ENCODE measurements at regions not wholly inside any gene's neighbourhood (a gene's known extent, or its start where the extent isn't known, plus 50 kb on each side); places are given as distances from the start of the nearest gene placed in this dataset.

DNA sequence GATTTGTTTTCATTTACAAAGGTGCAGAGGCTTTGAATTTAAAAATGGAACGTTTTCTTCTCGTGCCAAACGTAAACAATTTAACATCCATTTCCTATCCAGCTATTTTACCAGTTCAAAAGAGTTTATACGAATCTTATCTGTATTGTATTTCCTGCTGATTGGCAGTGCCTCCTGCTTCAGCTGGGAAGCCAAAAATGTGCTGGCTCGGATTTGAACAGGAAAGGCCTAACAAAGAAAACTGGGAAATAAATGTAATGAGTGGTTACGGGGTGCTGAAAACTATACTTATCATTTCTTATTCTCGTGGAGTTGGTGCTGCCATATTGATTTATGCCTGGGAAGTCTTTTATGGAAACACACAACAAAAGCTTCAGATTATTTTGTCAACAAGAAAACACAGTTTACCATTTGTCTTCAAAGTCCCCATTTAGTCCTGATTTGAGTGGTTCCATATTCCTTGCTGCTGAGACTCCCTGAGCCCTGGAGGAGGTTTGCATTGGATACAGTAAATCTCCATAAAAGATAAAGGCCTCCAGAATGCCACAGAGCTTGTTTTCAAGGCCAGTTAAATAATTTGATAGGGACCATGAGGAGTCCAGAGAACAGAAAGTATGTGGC is 507.4 kb downstream of the RASEF start:
- no peaks in the 10 kb centered on the region for H3K9me3 ChIP-seq
- H4K20me1 ChIP-seq: no peaks in the 10 kb centered on the region
- H3K27ac ChIP-seq: no peak overlapping the region
- H3K27me3 ChIP-seq: no peaks in the 10 kb centered on the region
- H3K4me1 ChIP-seq: peaks cover 5% of the 10 kb centered on the region; the same call in 1 of the 2 replicates
- no peaks in the 10 kb centered on the region for H3K36me3 ChIP-seq
- TF ChIP-seq Cebpa-rat (IDR thresholded peaks at IDR 0.05): no peak
- no peak overlapping the region for H3K9ac ChIP-seq
- H3K4me2 ChIP-seq: no peak overlapping the region
- H3K4me3 ChIP-seq: no peak overlapping the region

DNA sequence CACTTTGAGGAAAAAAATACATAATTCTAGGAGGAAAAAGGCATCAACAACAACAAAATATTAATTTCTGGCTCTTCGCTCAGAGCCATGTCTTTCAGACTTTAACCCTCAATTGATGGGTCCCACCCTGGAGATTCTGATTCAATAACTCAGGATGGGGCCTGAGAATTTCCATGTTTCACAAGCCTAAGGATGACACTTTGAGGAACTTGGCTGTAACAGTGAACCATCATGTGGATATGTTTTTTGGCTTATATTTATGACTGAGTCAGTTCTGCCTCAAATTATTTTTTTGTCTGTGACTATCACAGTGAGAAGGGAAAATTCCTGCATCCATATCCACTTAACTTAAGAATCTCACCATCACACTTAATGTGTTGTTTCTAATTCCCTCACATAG is 504.6 kb downstream of the RASEF start:
- Histone ChIP-seq H4K20me1 (no peaks in the 10 kb centered on the region), H3K27ac (no peak overlapping the region), H3K9me3 (no peaks in the 10 kb centered on the region), H3K36me3 (no peaks in the 10 kb centered on the region), H3K27me3 (no peaks in the 10 kb centered on the region), H3K4me1 (peaks cover 5% of the 10 kb centered on the region; the same call in 1 of the 2 replicates), H3K4me2 (no peak overlapping the region), H3K4me3 (no peak overlapping the region), H3K9ac (no peak overlapping the region)
- TF ChIP-seq Cebpa-rat (IDR thresholded peaks at IDR 0.05): no peak

DNA sequence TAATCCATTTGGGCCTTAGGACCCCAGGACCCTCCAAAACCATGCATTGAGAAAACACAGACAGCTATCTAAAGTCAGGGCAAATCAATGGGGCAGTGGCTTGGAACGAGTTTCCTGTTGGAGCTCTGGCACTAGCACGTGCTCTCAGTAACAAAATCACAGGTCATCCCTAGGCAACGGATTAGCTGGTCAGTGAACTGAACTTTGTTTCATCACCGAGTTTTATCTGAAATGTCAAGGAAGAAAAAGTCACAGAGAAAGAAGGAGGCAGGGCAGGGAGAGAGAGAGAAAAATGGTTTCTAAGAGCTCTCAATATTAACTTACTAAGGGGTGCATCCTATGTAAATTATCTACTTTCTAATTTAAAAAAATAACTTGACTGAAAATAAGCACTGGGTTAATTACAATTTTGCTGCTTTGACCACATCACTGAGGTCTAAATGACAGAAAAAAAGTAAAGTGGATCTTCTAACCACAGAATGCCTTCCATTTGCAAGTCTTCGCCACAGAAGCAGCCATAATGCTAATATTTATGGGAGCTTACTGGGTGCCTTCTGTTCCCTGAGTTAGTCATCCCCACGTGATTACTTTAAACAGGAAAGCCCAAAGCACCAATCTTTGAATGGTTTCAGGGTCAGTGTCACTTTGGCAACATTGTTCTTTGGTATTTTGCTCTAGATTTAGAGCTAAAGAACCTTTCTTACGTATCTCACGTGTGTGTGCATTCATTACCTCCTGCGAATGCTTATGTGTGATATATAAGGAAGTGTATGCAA is 503.9 kb downstream of the RASEF start:
- H3K9ac ChIP-seq: no peak overlapping the region
- H3K27me3 ChIP-seq: no peaks in the 10 kb centered on the region
- H4K20me1 ChIP-seq: no peaks in the 10 kb centered on the region
- no peak for TF ChIP-seq Cebpa-rat (IDR thresholded peaks at IDR 0.05)
- H3K36me3 ChIP-seq: no peaks in the 10 kb centered on the region
- H3K4me3 ChIP-seq: no peak overlapping the region
- H3K9me3 ChIP-seq: peaks cover 6% of the 10 kb centered on the region; the same call in 1 of the 2 replicates
- H3K4me1 ChIP-seq: peaks cover 5% of the 10 kb centered on the region; the same call in 1 of the 2 replicates
- H3K4me2 ChIP-seq: no peak overlapping the region
- no peak overlapping the region for H3K27ac ChIP-seq

DNA sequence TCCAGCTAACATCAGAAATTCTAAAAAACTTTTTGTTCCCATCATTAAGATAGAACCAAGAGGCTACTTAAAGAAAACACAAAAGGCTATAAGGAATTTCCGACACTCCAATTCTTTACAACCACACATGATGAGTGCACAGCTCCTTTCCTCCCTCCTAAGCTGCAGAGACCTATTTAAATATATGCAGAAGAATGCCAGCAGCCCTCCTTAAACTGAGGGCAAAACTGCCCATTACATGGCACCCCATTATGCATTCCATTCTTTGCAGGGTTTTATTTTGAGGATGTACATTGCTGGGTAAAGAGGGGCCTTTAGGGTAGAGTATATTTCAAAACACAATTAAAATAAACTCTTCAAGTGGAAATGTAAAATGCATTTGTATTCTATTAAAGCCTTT is 502.9 kb downstream of the RASEF start:
- Histone ChIP-seq H3K27ac (no peak overlapping the region), H4K20me1 (no peaks in the 10 kb centered on the region), H3K9me3 (peaks cover 7% of the 10 kb centered on the region; the same call in 1 of the 2 replicates), H3K4me1 (peaks cover 5% of the 10 kb centered on the region; the same call in 1 of the 2 replicates), H3K36me3 (no peaks in the 10 kb centered on the region), H3K4me3 (no peak overlapping the region), H3K27me3 (no peaks in the 10 kb centered on the region), H3K4me2 (no peak overlapping the region), H3K9ac (no peak overlapping the region)
- TF ChIP-seq Cebpa-rat (IDR thresholded peaks at IDR 0.05): no peak

DNA sequence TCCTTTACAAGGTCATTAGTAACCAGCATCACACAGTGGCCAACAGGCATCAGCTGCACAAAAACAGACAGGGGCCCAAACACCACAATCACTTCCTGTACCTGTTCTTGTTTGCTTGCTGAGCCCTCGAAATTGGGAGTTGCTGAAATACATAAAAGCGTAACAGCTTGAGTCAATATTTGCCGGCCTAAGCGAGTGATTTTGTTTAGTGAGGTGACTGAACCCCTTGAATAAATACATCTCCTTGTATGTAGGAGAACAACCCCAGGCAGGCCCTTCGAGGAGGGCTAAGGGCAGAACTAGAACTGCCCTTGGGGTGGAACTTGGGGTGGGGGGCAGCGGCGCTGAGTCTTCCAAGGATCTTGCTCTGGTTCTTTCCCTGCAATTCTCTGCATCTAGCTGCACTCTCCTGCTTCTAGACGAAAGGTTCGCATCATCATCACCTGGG is 502.5 kb downstream of the RASEF start:
- Histone ChIP-seq H3K4me1 (peaks cover 5% of the 10 kb centered on the region; the same call in 1 of the 2 replicates), H3K27me3 (no peaks in the 10 kb centered on the region), H3K9me3 (peaks cover 7% of the 10 kb centered on the region; the same call in 1 of the 2 replicates), H4K20me1 (no peaks in the 10 kb centered on the region), H3K36me3 (no peaks in the 10 kb centered on the region), H3K27ac (no peak overlapping the region), H3K4me2 (no peak overlapping the region), H3K9ac (no peak overlapping the region), H3K4me3 (no peak overlapping the region)
- TF ChIP-seq Cebpa-rat (IDR thresholded peaks at IDR 0.05): no peak

DNA sequence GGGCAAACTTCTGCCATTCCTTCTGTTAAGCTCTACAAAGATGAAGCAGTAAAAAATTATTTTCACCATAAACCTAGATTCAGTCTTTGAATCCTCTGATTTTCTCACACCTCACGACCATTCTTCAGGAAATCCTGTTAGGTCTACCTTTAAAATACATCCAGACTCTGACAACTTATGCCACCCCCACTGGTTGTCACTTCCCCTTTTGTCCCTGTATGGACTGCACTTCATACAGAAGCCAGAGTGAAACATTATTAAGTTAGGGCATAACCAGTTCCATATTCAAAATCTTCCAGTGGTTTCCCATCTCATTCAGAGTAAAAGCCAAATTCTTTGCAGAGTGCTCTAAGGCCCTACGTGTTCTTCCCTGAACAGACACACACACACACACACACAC is 499.8 kb downstream of the RASEF start:
- no peak overlapping the region for H3K27ac ChIP-seq
- H3K27me3 ChIP-seq: no peaks in the 10 kb centered on the region
- H3K9me3 ChIP-seq: peaks cover 7% of the 10 kb centered on the region; the same call in 1 of the 2 replicates
- H3K4me3 ChIP-seq: no peak overlapping the region
- no peak overlapping the region for H3K4me2 ChIP-seq
- H3K4me1 ChIP-seq: peaks cover 5% of the 10 kb centered on the region; the same call in 1 of the 2 replicates
- no peak overlapping the region for H3K9ac ChIP-seq
- no peak for TF ChIP-seq Cebpa-rat (IDR thresholded peaks at IDR 0.05)
- H4K20me1 ChIP-seq: no peaks in the 10 kb centered on the region
- H3K36me3 ChIP-seq: no peaks in the 10 kb centered on the region

DNA sequence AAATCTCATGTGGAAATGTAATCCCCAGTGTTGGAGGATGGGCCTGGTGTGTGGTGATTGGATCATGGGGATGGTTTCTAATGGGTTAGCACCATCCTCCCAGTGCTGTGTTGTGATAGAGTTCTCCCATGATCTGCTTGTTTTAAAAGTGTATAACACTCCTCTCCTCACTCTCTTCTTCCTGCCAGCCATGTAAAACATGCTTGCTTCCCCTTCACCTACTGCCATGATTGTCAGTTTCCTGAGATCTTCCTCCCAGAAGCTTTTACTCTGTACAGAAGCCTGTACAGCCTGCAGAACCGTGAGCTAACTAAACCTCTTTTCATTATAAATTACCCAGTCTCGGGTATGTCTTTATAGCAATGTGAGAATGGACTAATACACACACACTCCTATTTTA is 499.1 kb downstream of the RASEF start:
- H3K27me3 ChIP-seq: no peaks in the 10 kb centered on the region
- no peak overlapping the region for H3K4me3 ChIP-seq
- no peak for TF ChIP-seq Cebpa-rat (IDR thresholded peaks at IDR 0.05)
- no peak overlapping the region for H3K9ac ChIP-seq
- H3K27ac ChIP-seq: no peak overlapping the region
- peaks cover 2% of the 10 kb centered on the region; the same call in 1 of the 2 replicates for H3K4me1 ChIP-seq
- H3K36me3 ChIP-seq: no peaks in the 10 kb centered on the region
- H3K4me2 ChIP-seq: no peak overlapping the region
- H3K9me3 ChIP-seq: peaks cover 7% of the 10 kb centered on the region; the same call in 1 of the 2 replicates
- no peaks in the 10 kb centered on the region for H4K20me1 ChIP-seq

DNA sequence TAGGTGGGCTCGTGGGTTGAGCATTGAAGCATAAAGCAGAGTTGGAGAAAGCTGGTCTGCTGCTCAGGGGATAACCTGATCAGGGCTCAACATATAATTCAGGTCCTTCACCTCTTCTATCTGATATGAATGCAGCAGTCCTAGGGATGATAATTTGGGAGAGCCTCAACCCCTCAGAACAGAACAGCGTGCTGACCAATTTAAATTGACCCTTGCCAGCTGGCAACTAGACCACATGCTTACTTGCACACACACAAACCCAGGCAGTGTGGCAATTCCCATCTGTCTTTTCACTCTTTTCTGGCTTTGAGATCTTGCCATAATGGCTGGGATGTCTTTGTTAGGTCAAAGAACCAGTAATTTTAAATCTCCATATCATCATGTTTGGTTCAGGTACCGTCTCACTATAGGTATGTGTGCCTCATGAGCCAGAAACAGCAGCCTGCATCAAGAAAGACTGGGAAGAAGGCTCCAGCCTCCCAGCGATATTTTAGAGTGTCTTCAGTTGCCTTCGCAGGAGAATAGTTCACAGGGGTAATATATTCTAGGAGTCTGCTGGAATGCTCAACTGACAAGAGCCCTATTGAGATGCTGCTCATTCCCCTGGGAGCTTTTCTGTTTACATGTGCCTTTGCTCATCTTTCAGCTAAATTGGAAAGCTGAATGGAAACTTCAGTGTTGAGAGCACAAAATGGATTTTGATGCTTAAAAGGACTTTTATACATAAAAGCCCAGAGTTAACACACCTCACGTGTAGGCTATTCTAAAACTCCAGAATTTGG is 497.6 kb downstream of the RASEF start:
- H3K9me3 ChIP-seq: peaks cover 7% of the 10 kb centered on the region; the same call in 1 of the 2 replicates
- H3K4me3 ChIP-seq: no peak overlapping the region
- H3K9ac ChIP-seq: no peak overlapping the region
- H3K36me3 ChIP-seq: no peaks in the 10 kb centered on the region
- no peaks in the 10 kb centered on the region for H3K4me1 ChIP-seq
- no peaks in the 10 kb centered on the region for H4K20me1 ChIP-seq
- no peak for TF ChIP-seq Cebpa-rat (IDR thresholded peaks at IDR 0.05)
- H3K27me3 ChIP-seq: no peaks in the 10 kb centered on the region
- H3K27ac ChIP-seq: no peak overlapping the region
- no peak overlapping the region for H3K4me2 ChIP-seq

DNA sequence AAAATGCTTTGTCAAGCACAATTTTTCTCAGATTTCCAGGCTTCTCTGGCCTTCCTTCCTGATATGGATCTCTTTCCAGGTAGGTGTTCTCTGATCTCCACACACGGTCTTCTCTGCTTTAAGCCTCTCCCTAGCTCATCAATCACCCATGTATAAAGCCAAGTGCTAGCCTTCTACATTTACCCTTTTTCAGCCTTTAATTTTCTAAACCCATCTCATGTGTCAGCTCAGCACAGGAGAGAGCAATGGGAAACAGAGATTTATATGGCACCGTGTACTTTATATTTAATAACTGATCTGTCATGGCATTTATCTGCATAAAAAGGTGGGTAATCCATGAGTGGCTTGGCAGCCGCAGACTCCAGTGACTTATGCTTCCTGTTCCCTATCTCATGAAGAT is 495.0 kb downstream of the RASEF start:
- Histone ChIP-seq H4K20me1 (no peaks in the 10 kb centered on the region), H3K4me1 (no peaks in the 10 kb centered on the region), H3K27ac (no peak overlapping the region), H3K4me2 (no peak overlapping the region), H3K27me3 (no peaks in the 10 kb centered on the region), H3K4me3 (no peak overlapping the region), H3K9me3 (peaks cover 7% of the 10 kb centered on the region; the same call in 1 of the 2 replicates), H3K9ac (no peak overlapping the region), H3K36me3 (no peaks in the 10 kb centered on the region)
- TF ChIP-seq Cebpa-rat (IDR thresholded peaks at IDR 0.05): no peak

Data from BLaER1 (cell line).